Body of pancreas (tissue), 4 donors: ENCODE measurements at regions not wholly inside any gene's neighbourhood (a gene's known extent, or its start where the extent isn't known, plus 50 kb on each side); places are given as distances from the start of the nearest gene placed in this dataset.

Source experiments
- POLR2A ChIP-seq, 3 donors: fragments of 450-650 bp; IDR thresholded peaks; one replicate each; pipeline ENCODE4 v1.6.1; 2016; ENCODE audit warnings: antibody characterized with exemption in 3 of 3, mild to moderate bottlenecking in 2 of 3
- TF ChIP-seq, protein P1 (sequence below), 7 experiments: fragments of 450-650 bp in 4 of 7; fragments of 200-600 bp in 3 of 7; sonication (generic) in 3 of 7; IDR thresholded peaks; one replicate each; pipeline ENCODE4 v1.5.1; 2016 to 2019; ENCODE audit warnings: antibody characterized with exemption in 7 of 7

GRCh38 chr20:59425572-59425971 lies 125.2 kb downstream of the EDN3 start:
- TF ChIP-seq, protein P1, sequence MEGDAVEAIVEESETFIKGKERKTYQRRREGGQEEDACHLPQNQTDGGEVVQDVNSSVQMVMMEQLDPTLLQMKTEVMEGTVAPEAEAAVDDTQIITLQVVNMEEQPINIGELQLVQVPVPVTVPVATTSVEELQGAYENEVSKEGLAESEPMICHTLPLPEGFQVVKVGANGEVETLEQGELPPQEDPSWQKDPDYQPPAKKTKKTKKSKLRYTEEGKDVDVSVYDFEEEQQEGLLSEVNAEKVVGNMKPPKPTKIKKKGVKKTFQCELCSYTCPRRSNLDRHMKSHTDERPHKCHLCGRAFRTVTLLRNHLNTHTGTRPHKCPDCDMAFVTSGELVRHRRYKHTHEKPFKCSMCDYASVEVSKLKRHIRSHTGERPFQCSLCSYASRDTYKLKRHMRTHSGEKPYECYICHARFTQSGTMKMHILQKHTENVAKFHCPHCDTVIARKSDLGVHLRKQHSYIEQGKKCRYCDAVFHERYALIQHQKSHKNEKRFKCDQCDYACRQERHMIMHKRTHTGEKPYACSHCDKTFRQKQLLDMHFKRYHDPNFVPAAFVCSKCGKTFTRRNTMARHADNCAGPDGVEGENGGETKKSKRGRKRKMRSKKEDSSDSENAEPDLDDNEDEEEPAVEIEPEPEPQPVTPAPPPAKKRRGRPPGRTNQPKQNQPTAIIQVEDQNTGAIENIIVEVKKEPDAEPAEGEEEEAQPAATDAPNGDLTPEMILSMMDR (IDR thresholded peaks at IDR 0.05): no peak
- TF ChIP-seq POLR2A (IDR thresholded peaks at IDR 0.05): no peak
